Cardiac fibroblast (primary cell): ENCODE measurements at regions not wholly inside any gene's neighbourhood (a gene's known extent, or its start where the extent isn't known, plus 50 kb on each side); places are given as distances from the start of the nearest gene placed in this dataset.

ENCODE experiments used
- DNase-seq, 2 donors: peaks; one replicate each; pipeline versions ENCODE4 v3.0.0 to v3.0.0-alpha.2; 2010; ENCODE audit warnings: low read depth in 2 of 2
- H3K4me3 ChIP-seq, 2 donors: replicated peaks in 1 of 2; 1 replicate in 1 of 2; 2 replicates in 1 of 2; pipeline ENCODE4 v1.5.1; 2011; ENCODE audit warnings: low read depth in 2 of 2, low read length in 2 of 2, mild to moderate bottlenecking in 2 of 2, moderate library complexity in 1 of 2
- TF ChIP-seq, protein P1 (sequence below): IDR thresholded peaks from one replicate; pipeline ENCODE4 v1.5.1; 2011; ENCODE audit warnings: low read depth, mild to moderate bottlenecking, low read length, inconsistent platforms

DNA sequence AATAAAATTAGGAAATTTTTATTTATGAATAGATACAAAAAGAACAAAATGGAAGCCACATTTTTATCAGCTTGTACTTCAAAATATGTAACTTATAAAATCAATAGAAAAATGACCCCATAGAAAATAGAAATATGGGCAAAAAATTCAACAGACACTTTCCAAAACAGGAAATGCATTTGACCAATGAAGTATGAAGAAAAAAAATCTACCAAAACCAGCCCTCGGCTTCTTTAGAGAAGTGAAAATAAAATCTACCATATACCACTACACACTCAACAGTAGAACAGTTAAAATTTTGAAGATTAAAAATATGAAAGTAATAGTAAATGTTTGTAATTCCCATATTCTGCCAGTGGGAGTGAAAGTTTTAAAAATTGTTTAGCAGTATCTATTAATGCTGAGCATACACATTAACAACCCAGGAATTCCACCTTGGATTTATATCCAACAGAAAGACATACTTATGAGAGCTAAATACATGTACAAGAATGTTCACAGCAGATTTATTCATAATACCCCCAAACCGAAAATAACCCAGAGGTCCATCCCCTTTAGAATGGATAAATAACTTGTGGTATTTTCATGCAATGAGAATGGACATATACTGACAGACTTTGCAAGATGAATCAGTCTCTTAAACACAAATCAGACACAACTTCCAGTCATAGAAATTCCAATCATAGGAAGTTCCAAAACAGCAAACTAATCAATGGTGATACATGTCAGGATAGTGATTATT is 318.0 kb downstream of the FIGN start:
- H3K4me3 ChIP-seq: no peak overlapping the region
- DNase-seq: no peak
- TF ChIP-seq, protein P1, sequence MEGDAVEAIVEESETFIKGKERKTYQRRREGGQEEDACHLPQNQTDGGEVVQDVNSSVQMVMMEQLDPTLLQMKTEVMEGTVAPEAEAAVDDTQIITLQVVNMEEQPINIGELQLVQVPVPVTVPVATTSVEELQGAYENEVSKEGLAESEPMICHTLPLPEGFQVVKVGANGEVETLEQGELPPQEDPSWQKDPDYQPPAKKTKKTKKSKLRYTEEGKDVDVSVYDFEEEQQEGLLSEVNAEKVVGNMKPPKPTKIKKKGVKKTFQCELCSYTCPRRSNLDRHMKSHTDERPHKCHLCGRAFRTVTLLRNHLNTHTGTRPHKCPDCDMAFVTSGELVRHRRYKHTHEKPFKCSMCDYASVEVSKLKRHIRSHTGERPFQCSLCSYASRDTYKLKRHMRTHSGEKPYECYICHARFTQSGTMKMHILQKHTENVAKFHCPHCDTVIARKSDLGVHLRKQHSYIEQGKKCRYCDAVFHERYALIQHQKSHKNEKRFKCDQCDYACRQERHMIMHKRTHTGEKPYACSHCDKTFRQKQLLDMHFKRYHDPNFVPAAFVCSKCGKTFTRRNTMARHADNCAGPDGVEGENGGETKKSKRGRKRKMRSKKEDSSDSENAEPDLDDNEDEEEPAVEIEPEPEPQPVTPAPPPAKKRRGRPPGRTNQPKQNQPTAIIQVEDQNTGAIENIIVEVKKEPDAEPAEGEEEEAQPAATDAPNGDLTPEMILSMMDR: no peak

DNA sequence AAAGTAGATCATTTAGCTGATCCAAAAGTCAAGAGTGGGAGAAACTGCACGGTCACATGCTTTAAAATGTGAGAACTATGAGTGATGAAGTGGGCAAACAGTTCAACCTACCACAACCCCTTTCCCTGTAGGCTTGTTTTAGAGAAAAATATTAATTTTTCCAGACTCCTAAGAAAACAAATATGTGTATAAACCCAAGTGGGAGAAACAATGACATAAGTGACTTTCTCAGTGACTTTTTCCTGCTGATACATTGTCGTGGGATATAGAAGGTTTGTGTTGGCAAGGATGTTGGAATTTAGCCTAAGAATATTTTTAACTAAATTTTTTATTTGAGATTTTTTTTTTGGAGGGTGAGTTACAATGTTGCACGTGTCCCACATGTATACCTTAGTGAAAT is 321.7 kb downstream of the FIGN start:
- TF ChIP-seq, protein P1: no peak
- H3K4me3 ChIP-seq: no peak overlapping the region
- no peak for DNase-seq

DNA sequence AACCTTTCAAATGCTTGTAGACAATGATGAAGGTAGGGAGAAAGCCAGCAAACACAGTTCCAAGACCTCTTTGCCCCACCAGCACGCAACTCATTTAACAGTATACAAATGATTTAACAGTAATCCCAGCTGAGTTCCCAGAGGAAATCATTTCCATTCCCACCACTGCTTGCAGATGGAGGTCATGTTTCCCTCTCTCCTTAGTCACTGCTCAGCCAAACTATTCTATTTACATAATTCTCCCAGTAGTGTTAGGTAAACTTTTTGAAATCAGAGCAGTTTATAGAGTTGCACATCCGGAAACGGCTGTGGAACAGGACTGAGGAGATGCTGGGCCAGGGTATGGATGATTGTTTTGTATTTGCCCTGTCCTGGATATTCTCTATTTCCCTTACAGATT is 328.5 kb downstream of the FIGN start:
- TF ChIP-seq, protein P1: no peak
- H3K4me3 ChIP-seq: no peak overlapping the region
- peak in 1 of 2 donors; percentile 25 for DNase-seq

DNA sequence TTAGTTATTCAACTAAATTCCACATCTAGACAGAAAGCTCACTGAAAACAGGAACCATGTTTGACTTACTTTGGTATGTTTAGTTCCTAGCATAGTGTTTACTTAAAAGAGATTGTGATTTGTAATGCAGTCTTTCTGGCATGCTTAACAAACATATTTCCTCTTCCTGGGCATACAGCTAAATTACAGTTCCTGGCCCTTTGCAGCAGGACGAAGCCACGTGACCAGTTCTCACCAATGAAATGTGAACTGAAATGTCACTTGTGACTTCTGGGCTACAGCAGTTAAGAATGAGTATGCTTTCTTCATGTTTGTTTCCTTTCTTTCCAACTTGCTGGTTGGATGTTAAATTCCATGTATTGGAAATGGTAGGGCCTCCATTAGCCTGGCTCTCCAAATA is 330.5 kb downstream of the FIGN start:
- DNase-seq: no peak
- TF ChIP-seq, protein P1: no peak

DNA sequence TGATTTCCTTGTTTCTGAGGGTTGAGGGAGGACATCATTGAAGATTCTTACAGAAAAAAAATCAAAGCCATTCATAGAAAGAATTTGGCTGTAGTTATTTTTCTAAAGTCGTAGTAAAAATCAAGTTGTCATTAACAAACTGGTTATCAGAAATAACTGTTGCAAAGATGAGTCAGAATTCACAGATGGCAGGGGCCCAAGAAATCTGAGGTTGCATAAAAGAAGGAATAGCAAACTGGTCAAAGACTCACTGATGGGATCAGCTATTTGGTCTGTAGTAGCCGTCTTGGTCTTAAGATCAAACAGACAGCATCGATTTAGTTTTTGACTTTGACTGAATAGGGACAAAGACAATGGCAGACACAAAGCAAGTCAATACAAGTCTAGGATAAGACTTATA is 334.3 kb downstream of the FIGN start:
- peak; percentile 63 to 70 for DNase-seq
- TF ChIP-seq, protein P1: no peak

More for the DNA sequence above, 330.5 kb downstream of the FIGN start:
- no peak overlapping the region for H3K4me3 ChIP-seq

DNA sequence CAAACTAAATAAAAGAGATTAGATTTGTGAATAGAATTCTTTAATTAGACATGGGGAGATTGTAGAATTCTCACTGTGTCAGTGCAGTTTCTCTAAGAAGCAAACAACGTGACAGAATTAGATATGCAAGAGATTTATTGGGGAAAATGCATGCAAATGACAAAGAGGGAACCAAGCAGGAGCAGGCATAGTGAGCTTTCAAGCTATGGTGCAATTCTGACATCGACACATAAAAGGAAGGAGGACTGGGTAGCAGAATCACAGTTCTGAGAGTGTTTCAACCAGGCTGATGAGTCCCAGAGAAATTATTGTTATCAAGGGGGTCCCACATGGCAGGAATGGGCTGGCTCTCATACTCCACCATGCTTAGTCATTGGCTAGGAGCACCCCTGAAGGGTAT is 338.4 kb downstream of the FIGN start:
- DNase-seq: no peak
- TF ChIP-seq, protein P1: no peak
- no peak overlapping the region for H3K4me3 ChIP-seq

More for the DNA sequence above, 334.3 kb downstream of the FIGN start:
- no peak overlapping the region for H3K4me3 ChIP-seq

DNA sequence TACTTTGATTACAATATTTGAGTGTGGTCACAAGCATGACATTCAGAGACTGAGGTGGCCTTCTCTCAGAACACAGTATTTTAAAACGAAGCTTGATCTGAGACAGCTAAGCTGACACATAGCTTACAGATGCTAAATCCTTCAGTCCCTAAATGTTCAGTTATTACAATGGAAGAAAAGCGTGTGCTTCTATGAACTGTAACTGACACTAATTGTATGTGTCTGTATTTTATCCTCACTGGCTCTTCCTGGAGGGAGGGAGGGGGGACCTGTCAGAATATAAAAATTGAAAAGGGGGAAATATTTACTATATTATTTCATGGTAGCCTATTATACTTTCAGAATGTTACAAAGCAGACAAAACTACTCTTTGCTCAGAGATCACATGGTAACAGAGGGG is 340.2 kb downstream of the FIGN start:
- TF ChIP-seq, protein P1: no peak
- H3K4me3 ChIP-seq: no peak overlapping the region
- no peak for DNase-seq
